ENCODE measurements at regions not wholly inside any gene's neighbourhood (a gene's known extent, or its start where the extent isn't known, plus 50 kb on each side); places are given as distances from the start of the nearest gene placed in this dataset.
"Not testable (repeated sequence)": the region's sequence is repeated elsewhere in the genome, so short reads cannot be mapped to it uniquely, and the experiment has no call there.

DNA sequence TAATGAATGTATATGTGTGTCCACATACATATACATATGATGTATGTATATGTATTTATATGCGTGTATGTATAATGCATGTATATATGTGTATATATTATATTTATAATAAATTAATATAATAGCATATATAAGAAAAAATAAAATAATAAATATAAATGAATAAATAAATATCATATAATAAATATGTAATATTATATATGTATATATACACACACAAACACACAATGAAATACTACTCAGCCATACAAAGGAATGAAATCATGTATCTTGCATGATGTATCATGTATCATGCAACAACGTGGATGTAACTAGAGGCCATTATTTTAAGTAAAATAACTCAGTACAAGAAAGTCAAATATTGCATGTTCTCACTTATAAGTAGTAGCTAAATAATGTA lies 788.7 kb upstream of the CHORDC1 start:
- no peaks in the 10 kb centered on the region for H3K36me3 Mint-ChIP-seq (ENCODE audit: low read depth)
- TF ChIP-seq, protein P1, sequence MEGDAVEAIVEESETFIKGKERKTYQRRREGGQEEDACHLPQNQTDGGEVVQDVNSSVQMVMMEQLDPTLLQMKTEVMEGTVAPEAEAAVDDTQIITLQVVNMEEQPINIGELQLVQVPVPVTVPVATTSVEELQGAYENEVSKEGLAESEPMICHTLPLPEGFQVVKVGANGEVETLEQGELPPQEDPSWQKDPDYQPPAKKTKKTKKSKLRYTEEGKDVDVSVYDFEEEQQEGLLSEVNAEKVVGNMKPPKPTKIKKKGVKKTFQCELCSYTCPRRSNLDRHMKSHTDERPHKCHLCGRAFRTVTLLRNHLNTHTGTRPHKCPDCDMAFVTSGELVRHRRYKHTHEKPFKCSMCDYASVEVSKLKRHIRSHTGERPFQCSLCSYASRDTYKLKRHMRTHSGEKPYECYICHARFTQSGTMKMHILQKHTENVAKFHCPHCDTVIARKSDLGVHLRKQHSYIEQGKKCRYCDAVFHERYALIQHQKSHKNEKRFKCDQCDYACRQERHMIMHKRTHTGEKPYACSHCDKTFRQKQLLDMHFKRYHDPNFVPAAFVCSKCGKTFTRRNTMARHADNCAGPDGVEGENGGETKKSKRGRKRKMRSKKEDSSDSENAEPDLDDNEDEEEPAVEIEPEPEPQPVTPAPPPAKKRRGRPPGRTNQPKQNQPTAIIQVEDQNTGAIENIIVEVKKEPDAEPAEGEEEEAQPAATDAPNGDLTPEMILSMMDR (IDR thresholded peaks at IDR 0.05), result no peak
- H3K9me3 Mint-ChIP-seq, result peaks cover 8% of the 10 kb centered on the region
- H3K4me1 Mint-ChIP-seq, result no peaks in the 10 kb centered on the region
- DNase-seq, result no peak
- no peak overlapping the region for H3K4me3 Mint-ChIP-seq
- H3K27ac Mint-ChIP-seq, result no peak overlapping the region
- peaks cover 6% of the 10 kb centered on the region for H3K27me3 Mint-ChIP-seq (ENCODE audit: low read depth, poor library complexity)

- Mint-ChIP-seq H3K27me3 (ENCODE audit: low read depth, poor library complexity) (no peaks in the 10 kb centered on the region), H3K27ac (no peak overlapping the region), H3K4me3 (no peak overlapping the region), H3K36me3 (ENCODE audit: low read depth) (no peaks in the 10 kb centered on the region), H3K4me1 (no peaks in the 10 kb centered on the region), H3K9me3 (peaks cover 4% of the 10 kb centered on the region)
- TF ChIP-seq, protein P1 (IDR thresholded peaks at IDR 0.05), result no peak
- DNase-seq, result no peak
These were observed 782.6 kb upstream of the CHORDC1 start for GRCh38 chr11:91005458-91005857.

DNA sequence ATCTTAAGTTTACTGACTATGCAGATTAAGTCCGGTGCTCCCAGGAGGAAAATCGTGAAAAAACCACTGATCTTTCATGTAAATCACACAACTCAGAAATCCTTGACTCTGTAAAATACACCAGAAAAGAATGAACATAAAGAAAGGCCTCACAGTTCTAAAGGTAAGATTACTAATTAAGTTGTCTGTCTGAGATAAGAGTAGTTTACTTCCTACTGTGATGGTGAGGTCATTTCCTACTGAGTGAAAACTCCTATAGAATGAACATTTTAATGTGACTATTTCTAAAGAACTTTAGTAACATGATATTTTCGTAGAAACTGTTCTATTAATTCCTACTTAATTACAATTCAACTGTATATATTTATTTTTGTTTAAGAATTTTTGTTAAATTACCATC lies 774.4 kb upstream of the CHORDC1 start:
- H3K36me3 Mint-ChIP-seq (ENCODE audit: low read depth), result no peaks in the 10 kb centered on the region
- H3K27me3 Mint-ChIP-seq (ENCODE audit: low read depth, poor library complexity), result no peaks in the 10 kb centered on the region
- DNase-seq, result no peak
- no peaks in the 10 kb centered on the region for H3K9me3 Mint-ChIP-seq
- no peak overlapping the region for H3K4me3 Mint-ChIP-seq
- no peaks in the 10 kb centered on the region for H3K4me1 Mint-ChIP-seq
- TF ChIP-seq, protein P1 (IDR thresholded peaks at IDR 0.05), result no peak
- H3K27ac Mint-ChIP-seq, result no peak overlapping the region

DNA sequence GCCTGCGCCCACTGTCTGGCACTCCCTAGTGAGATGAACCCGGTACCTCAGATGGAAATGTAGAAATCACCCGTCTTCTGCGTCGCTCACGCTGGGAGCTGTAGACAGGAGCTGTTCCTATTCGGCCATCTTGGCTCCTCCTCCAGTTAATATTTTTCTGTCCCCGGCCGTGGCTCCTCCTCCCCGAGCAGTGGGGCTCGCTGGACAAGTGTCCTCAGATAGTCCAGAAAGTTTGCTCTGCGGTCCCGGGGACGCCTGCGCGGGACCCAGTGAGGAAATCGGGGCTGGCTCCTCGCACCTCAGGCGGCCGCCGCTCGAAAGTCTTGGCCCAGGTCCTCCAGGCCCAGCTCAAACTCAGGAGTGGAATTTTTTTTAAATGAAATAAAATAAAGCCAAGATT lies 749.3 kb upstream of the CHORDC1 start:
- DNase-seq; H3K4me1 Mint-ChIP-seq; H3K27me3 Mint-ChIP-seq (ENCODE audit: low read depth, poor library complexity); H3K4me3 Mint-ChIP-seq; H3K36me3 Mint-ChIP-seq (ENCODE audit: low read depth); H3K27ac Mint-ChIP-seq: not testable (repeated sequence)
- H3K9me3 Mint-ChIP-seq, result peaks cover 30% of the 10 kb centered on the region

DNA sequence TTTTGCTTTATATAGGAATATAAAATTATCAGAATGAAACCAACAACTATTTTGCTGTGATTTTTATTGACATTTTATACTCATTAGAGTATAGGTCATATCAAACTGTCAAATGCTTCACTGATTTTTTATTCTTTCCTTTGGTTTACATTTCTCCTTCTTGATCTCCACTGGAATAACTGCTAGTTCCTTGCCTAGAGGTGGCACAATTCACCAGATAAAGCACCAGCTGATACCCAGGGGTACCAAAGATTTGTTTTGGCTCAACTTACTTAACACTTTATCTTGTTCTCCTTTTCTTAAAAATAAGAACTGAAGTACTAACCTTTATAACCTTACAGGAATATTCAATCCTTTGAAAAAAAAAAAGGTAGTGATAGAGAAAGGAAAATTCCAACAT lies 725.1 kb upstream of the CHORDC1 start:
- H3K4me1 Mint-ChIP-seq, result no peaks in the 10 kb centered on the region
- no peaks in the 10 kb centered on the region for H3K36me3 Mint-ChIP-seq (ENCODE audit: low read depth)
- H3K27me3 Mint-ChIP-seq (ENCODE audit: low read depth, poor library complexity), result no peaks in the 10 kb centered on the region
- no peak for DNase-seq
- TF ChIP-seq, protein P1 (IDR thresholded peaks at IDR 0.05), result no peak
- no peak overlapping the region for H3K27ac Mint-ChIP-seq
- no peak overlapping the region for H3K4me3 Mint-ChIP-seq
- H3K9me3 Mint-ChIP-seq, result no peaks in the 10 kb centered on the region

DNA sequence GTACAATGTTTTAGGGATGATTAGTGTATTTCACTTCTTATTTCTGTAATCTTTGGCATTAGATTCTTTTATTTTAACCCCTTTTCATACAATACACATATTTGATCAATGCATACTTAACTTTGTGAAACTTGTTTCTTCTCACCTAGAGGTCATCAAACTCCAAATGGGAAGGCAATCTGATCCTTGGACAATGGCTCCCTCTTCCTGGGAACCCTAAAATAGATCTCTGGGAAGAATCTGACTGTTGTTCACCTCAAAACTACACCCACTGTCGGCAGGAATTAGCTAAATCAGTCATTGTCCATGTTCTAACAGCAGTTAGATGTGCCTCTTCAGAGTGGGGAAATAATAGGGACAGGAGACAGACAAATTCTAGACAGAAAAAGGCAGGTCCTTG lies 707.4 kb upstream of the CHORDC1 start:
- Mint-ChIP-seq H3K9me3 (no peaks in the 10 kb centered on the region), H3K36me3 (ENCODE audit: low read depth) (no peaks in the 10 kb centered on the region), H3K4me1 (no peaks in the 10 kb centered on the region), H3K27me3 (ENCODE audit: low read depth, poor library complexity) (no peaks in the 10 kb centered on the region), H3K27ac (no peak overlapping the region), H3K4me3 (no peak overlapping the region)
- no peak for DNase-seq
- TF ChIP-seq, protein P1 (IDR thresholded peaks at IDR 0.05), result no peak

Data from nephron progenitor cell (in vitro differentiated cells).